ENCODE measurements at regions not wholly inside any gene's neighbourhood (a gene's known extent, or its start where the extent isn't known, plus 50 kb on each side); places are given as distances from the start of the nearest gene placed in this dataset.

- in situ Hi-C loops (cut with MboI; ENCODE audit: low pct_unique_long_range_greater_than_20kb in 2 of 9, low sequenced_read_pairs in 9 of 9, unreplicated experiment in 9 of 9), result no loop called here
- 3 to 88% (median 63%) methylated on average over 2 to 3 of the region's 3 CpGs for WGBS, 10 experiments
- Histone ChIP-seq H3K27ac (no peak overlapping the region), H3K4me1 (replicated peaks in 1 of 2) (no peaks in the 10 kb centered on the region), H3K4me3 (no peak overlapping the region)
- ATAC-seq (replicated peaks in 6 of 8), result no peak
Observed at GRCh38 chr2:14120376-14120775, 512.1 kb upstream of the LRATD1 start.

DNA sequence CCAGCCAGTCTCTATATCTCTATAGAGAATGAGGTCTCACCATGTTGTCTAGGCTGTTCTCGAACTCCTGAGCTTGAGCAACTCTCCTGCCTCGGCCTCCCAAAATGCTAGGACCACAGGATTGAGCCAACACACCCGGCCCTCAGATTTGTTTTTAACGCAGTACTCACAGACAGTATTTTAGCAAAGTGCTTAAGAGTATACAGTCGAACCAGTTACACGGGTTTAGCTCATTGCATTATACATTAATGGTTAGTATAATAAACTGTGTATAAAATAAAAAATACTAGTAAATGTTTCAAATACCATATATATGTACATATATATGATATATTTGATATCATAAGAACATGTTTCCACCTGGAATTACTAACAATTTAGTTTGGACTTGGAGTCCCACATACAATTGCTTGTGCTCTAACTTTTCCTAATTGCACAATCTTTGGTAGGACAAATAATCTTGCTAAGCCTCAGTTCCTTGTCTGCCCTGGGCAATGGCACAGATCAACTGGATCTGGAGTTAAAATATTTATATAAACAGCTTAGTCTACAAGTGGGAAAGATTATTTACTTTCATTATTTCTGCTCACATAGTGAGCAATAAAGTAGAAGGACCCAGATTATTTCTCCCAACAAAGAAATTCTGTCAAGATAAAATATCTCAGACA is 508.9 kb upstream of the LRATD1 start:
- 0 to 100% (median 81%) methylated on average over 1 to 6 of the region's 6 CpGs; no CpG with 5 or more reads in 1 of the 10 experiments for WGBS, 10 experiments
- Histone ChIP-seq H3K4me3 (no peak overlapping the region), H3K4me1 (replicated peaks in 1 of 2) (no peaks in the 10 kb centered on the region), H3K27ac (no peak overlapping the region)
- no peak for ATAC-seq (replicated peaks in 6 of 8)
- in situ Hi-C loops (cut with MboI; ENCODE audit: low pct_unique_long_range_greater_than_20kb in 2 of 9, low sequenced_read_pairs in 9 of 9, unreplicated experiment in 9 of 9), result no loop called here

DNA sequence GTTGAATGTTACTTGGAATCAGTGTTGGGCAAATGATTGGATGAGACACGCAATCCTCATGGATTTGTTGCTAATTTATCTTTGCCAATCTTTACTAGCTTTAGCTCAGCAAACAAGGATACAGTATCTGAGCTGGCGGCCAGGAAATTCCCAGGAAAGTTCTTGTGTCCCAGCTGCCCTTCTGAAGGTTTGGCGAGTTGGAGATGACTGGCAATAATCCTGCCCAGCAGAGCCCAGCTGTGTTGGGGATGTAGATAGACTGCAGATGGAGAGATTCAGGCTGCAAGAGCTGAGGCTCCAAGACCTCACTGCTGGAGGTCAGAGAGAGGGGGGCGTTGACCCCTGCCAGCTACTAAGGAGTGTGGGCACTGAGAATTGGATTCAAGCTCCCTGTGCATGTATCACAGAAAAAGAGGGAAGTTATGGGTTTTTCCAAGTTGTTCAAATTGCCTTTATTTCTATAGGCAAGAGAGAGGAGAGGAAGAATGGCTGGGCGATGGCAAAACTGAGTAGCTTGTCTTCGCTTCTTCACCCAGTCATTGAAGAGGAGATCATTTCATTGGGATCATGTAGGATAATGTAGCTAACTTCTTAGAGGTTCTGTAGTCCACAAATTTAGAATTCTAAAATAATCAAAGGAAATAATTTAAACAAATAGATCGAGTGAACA is 506.8 kb upstream of the LRATD1 start:
- WGBS, 10 experiments, result 27 to 100% (median 88%) methylated on average over 1 to 6 of the region's 7 CpGs
- Histone ChIP-seq H3K4me3 (no peak overlapping the region), H3K4me1 (replicated peaks in 1 of 2) (no peaks in the 10 kb centered on the region), H3K27ac (no peak overlapping the region)
- ATAC-seq (replicated peaks in 6 of 8), result no peak
- in situ Hi-C loops (cut with MboI; ENCODE audit: low pct_unique_long_range_greater_than_20kb in 2 of 9, low sequenced_read_pairs in 9 of 9, unreplicated experiment in 9 of 9), result no loop called here

DNA sequence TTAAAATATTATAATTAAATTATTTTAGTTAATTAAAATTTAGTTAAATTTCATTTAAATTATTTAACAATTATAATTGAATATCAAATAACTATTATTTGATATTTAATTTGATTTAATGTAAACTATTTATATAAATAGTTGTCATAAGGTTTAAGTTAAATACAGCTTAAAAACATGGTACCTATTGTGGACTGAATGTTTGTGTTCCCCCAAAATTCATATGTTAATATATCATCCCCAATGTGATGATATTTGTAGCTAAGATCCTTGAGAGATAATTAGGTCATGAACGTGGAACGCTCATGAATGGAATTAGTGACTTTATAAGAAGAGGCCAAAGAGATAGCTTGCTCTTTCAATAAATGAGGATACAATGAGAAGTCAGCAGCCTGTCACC is 505.7 kb upstream of the LRATD1 start:
- 70 to 100% (median 79%) methylated on average over 1 to 2 of the region's 2 CpGs; no CpG with 5 or more reads in 3 of the 10 experiments for WGBS, 10 experiments
- in situ Hi-C loops (cut with MboI; ENCODE audit: low pct_unique_long_range_greater_than_20kb in 2 of 9, low sequenced_read_pairs in 9 of 9, unreplicated experiment in 9 of 9), result no loop called here
- no peak for ATAC-seq (replicated peaks in 6 of 8)
- H3K27ac ChIP-seq, result no peak overlapping the region
- H3K4me1 ChIP-seq (replicated peaks in 1 of 2), result no peaks in the 10 kb centered on the region
- H3K4me3 ChIP-seq, result no peak overlapping the region

- Histone ChIP-seq H3K27ac (no peak overlapping the region), H3K4me3 (no peak overlapping the region), H3K4me1 (replicated peaks in 1 of 2) (no peaks in the 10 kb centered on the region)
- in situ Hi-C loops (cut with MboI; ENCODE audit: low pct_unique_long_range_greater_than_20kb in 2 of 9, low sequenced_read_pairs in 9 of 9, unreplicated experiment in 9 of 9), result no loop called here
- ATAC-seq (replicated peaks in 6 of 8), result no peak
- WGBS, 10 experiments, result 0 to 83% (median 77%) methylated on average over 1 to 3 of the region's 3 CpGs; no CpG with 5 or more reads in 3 of the 10 experiments
Observed at GRCh38 chr2:14127765-14128164, 504.8 kb upstream of the LRATD1 start.

- in situ Hi-C loops (cut with MboI; ENCODE audit: low pct_unique_long_range_greater_than_20kb in 2 of 9, low sequenced_read_pairs in 9 of 9, unreplicated experiment in 9 of 9), result no loop called here
- H3K27ac ChIP-seq, result no peak overlapping the region
- WGBS, 10 experiments, result 0 to 100% (median 44%) methylated on average over 1 of the region's 1 CpG; no CpG with 5 or more reads in 5 of the 10 experiments
- H3K4me3 ChIP-seq, result no peak overlapping the region
- no peaks in the 10 kb centered on the region for H3K4me1 ChIP-seq (replicated peaks in 1 of 2)
- no peak for ATAC-seq (replicated peaks in 6 of 8)
Observed at GRCh38 chr2:14132386-14132785, 500.1 kb upstream of the LRATD1 start.

DNA sequence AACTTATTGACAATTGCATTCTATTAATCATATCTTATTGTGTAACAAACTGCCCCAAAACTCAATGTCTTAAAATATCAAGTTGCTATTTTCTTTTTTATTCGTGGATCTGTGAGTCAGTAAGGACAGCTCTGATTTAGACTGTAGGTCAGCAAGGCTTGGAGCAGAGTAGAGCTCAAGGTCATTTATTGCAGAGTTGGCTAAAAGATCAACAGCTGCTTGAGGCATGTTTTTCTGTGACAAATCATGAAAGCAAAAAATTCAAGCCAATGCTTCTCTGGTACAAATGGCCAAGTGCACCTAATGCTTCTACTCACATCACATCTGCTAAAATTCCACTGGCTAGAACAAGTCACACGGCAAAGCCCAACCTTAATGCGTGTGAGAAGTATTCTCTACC is 497.7 kb upstream of the LRATD1 start:
- Histone ChIP-seq H3K27ac (no peak overlapping the region), H3K4me1 (replicated peaks in 1 of 2) (no peaks in the 10 kb centered on the region), H3K4me3 (no peak overlapping the region)
- ATAC-seq (replicated peaks in 6 of 8), result no peak
- in situ Hi-C loops (cut with MboI; ENCODE audit: low pct_unique_long_range_greater_than_20kb in 2 of 9, low sequenced_read_pairs in 9 of 9, unreplicated experiment in 9 of 9), result no loop called here
- 7 to 100% (median 70%) methylated on average over 1 to 3 of the region's 3 CpGs; no CpG with 5 or more reads in 1 of the 10 experiments for WGBS, 10 experiments

DNA sequence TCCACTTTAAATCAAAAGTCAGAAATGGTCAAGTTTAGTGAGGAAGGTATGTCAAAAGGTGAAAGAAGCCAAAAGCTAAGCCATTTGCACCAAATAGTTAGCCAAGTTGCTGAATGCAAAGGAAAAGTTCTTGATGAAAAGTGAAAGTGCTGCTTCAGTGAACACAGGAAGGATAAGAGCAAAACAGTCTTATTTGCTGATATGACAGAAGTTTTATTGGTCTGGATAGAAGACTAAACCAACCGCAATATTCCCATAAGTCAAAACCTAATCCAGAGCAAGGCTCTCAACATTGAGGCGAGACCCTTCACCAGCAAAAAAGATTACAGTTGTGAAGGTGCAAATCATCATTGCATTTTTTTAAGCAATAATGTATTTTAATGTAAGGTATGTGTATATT is 496.5 kb upstream of the LRATD1 start:
- Histone ChIP-seq H3K4me1 (replicated peaks in 1 of 2) (no peaks in the 10 kb centered on the region), H3K4me3 (no peak overlapping the region), H3K27ac (no peak overlapping the region)
- no peak for ATAC-seq (replicated peaks in 6 of 8)
- in situ Hi-C loops (cut with MboI; ENCODE audit: low pct_unique_long_range_greater_than_20kb in 2 of 9, low sequenced_read_pairs in 9 of 9, unreplicated experiment in 9 of 9), result no loop called here
- 22 to 100% (median 77%) methylated on average over 1 to 2 of the region's 2 CpGs; no CpG with 5 or more reads in 2 of the 10 experiments for WGBS, 10 experiments

DNA sequence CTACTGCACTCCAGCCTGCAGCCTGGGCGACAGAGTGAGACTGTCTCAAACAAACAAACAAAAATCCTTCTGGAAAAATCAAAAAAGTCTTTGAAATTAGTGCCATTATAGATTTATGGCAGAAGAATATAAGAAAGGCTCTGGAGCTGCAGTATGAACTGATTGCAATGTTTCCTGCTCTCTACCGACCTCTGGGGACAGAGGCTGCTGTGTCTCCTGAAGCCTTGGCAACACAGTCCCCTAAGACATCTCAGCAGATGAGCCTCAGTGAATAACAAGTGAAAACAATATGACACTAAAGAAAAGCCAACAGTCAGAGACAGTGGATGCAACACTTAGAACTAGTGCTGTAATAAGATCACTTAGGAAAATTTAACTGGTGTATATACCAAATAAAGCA is 494.9 kb upstream of the LRATD1 start:
- Histone ChIP-seq H3K4me3 (no peak overlapping the region), H3K27ac (no peak overlapping the region), H3K4me1 (replicated peaks in 1 of 2) (no peaks in the 10 kb centered on the region)
- peak in 6 of 8 experiments; percentile 49 to 86 (median 58) for ATAC-seq (replicated peaks in 6 of 8)
- in situ Hi-C loops (cut with MboI; ENCODE audit: low pct_unique_long_range_greater_than_20kb in 2 of 9, low sequenced_read_pairs in 9 of 9, unreplicated experiment in 9 of 9), result no loop called here
- 17 to 83% (median 56%) methylated on average over 1 to 2 of the region's 2 CpGs; no CpG with 5 or more reads in 4 of the 10 experiments for WGBS, 10 experiments

GRCh38 chr2:14140009-14140550 is 492.4 kb upstream of the LRATD1 start:
- ATAC-seq (replicated peaks in 6 of 8), result no peak
- WGBS, 10 experiments, result 25 to 100% (median 75%) methylated on average over 3 to 6 of the region's 6 CpGs
- in situ Hi-C loops (cut with MboI; ENCODE audit: low pct_unique_long_range_greater_than_20kb in 2 of 9, low sequenced_read_pairs in 9 of 9, unreplicated experiment in 9 of 9), result no loop called here
- Histone ChIP-seq H3K27ac (no peak overlapping the region), H3K4me3 (no peak overlapping the region), H3K4me1 (replicated peaks in 1 of 2) (no peaks in the 10 kb centered on the region)

- no peak for ATAC-seq (replicated peaks in 6 of 8)
- in situ Hi-C loops (cut with MboI; ENCODE audit: low pct_unique_long_range_greater_than_20kb in 2 of 9, low sequenced_read_pairs in 9 of 9, unreplicated experiment in 9 of 9), result no loop called here
- Histone ChIP-seq H3K4me3 (no peak overlapping the region), H3K4me1 (replicated peaks in 1 of 2) (no peaks in the 10 kb centered on the region), H3K27ac (no peak overlapping the region)
Observed at GRCh38 chr2:14143435-14143834, 489.1 kb upstream of the LRATD1 start.

DNA sequence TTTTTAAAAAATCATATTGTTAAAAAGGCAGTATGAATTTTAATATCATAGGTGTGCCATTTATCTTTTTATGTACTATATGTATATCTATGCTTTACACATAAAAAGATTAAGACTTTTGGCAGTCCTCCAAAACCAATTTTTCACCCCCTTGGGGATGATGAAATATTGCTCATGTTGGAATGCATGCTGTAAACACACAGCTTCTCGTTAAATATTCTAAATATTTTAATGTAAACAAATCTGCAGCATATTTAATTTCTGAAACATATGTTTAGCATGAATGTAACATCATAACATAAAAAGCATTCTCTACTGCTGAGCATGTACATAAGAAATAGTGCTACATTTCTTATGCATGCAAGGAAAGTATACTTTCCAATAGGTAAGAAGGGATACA is 484.3 kb upstream of the LRATD1 start:
- no peak overlapping the region for H3K27ac ChIP-seq
- no peaks in the 10 kb centered on the region for H3K4me1 ChIP-seq (replicated peaks in 1 of 2)
- 0 to 100% (median 94%) methylated on average over 1 of the region's 1 CpG for whole genome bisulfite sequencing, 10 experiments
- H3K4me3 ChIP-seq, result no peak overlapping the region
- peak in 1 of 8 experiments; percentile 90 for ATAC-seq (replicated peaks in 6 of 8)
- in situ Hi-C loops (cut with MboI; ENCODE audit: low pct_unique_long_range_greater_than_20kb in 2 of 9, low sequenced_read_pairs in 9 of 9, unreplicated experiment in 9 of 9), result no loop called here

DNA sequence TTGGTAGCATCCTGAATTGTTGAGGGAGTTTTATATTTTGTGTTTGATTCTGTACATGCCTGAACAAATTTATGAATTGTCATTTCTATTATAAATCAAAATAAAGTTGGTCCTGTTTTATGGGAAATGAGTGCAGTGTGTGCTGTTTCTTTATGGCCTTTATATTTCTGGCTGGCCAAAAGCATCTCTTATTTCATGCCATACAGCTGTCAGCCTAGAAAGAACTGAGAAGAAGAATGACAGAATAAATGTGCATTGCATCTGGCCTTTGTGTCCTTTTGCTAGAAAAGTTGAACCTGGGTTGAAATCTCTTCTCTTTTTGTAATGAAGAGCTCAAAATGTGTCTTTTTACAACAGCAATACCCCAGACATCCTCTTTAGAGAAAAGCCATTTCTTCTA is 474.7 kb upstream of the LRATD1 start:
- in situ Hi-C loops (cut with MboI; ENCODE audit: low pct_unique_long_range_greater_than_20kb in 2 of 9, low sequenced_read_pairs in 9 of 9, unreplicated experiment in 9 of 9), result no loop called here
- H3K27ac ChIP-seq, result no peak overlapping the region
- no peak overlapping the region for H3K4me3 ChIP-seq
- H3K4me1 ChIP-seq (replicated peaks in 1 of 2), result peaks cover 0 to 8% of the 10 kb centered on the region in 2 donors
- ATAC-seq (replicated peaks in 6 of 8), result peak in 3 of 8 experiments; percentile 40 to 54 (median 51)

GRCh38 chr2:14180333-14180732 is 452.2 kb upstream of the LRATD1 start:
- no peak overlapping the region for H3K27ac ChIP-seq
- no peaks in the 10 kb centered on the region for H3K4me1 ChIP-seq (replicated peaks in 1 of 2)
- no peak for ATAC-seq (replicated peaks in 6 of 8)
- 21 to 98% (median 72%) methylated on average over 1 to 3 of the region's 3 CpGs for WGBS, 10 experiments
- no peak overlapping the region for H3K4me3 ChIP-seq
- in situ Hi-C loops (cut with MboI; ENCODE audit: low pct_unique_long_range_greater_than_20kb in 2 of 9, low sequenced_read_pairs in 9 of 9, unreplicated experiment in 9 of 9), result no loop called here
